Fibroblast of gingiva (primary cell): ENCODE measurements at regions not wholly inside any gene's neighbourhood (a gene's known extent, or its start where the extent isn't known, plus 50 kb on each side); places are given as distances from the start of the nearest gene placed in this dataset.
"Not testable (repeated sequence)": the region's sequence is repeated elsewhere in the genome, so short reads cannot be mapped to it uniquely, and the experiment has no call there.

ENCODE experiments used
- DNase-seq: peaks from one replicate; pipeline ENCODE4 v3.0.0-alpha.2; 2011; ENCODE audit warnings: low read depth

GRCh38 chr5:135156715-135157404, 122.8 kb upstream of the PITX1 start:
- no peak for DNase-seq

- no peak for DNase-seq
Measured at GRCh38 chr5:135156337-135156714, 122.3 kb upstream of the PITX1 start.

- DNase-seq, result no peak
Measured at GRCh38 chr5:135155616-135156214, 121.7 kb upstream of the PITX1 start.

- DNase-seq, result no peak
Measured at GRCh38 chr5:135154961-135155360, 120.9 kb upstream of the PITX1 start.

GRCh38 chr5:135154197-135154596, 120.2 kb upstream of the PITX1 start:
- no peak for DNase-seq

GRCh38 chr5:135153661-135154060, 119.6 kb upstream of the PITX1 start:
- DNase-seq, result no peak

- no peak for DNase-seq
Measured at GRCh38 chr5:135153259-135153658, 119.2 kb upstream of the PITX1 start.

GRCh38 chr5:135151660-135152059, 117.6 kb upstream of the PITX1 start:
- DNase-seq, result not testable (repeated sequence)

GRCh38 chr5:135151256-135151655, 117.2 kb upstream of the PITX1 start:
- no peak for DNase-seq

GRCh38 chr5:135150767-135151166, 116.7 kb upstream of the PITX1 start:
- no peak for DNase-seq

- no peak for DNase-seq
Measured at GRCh38 chr5:135149956-135150723, 116.1 kb upstream of the PITX1 start.

GRCh38 chr5:135149229-135149955, 115.4 kb upstream of the PITX1 start:
- DNase-seq, result no peak

- DNase-seq, result no peak
Measured at GRCh38 chr5:135147294-135148090, 113.5 kb upstream of the PITX1 start.

GRCh38 chr5:135145985-135146384, 112.0 kb upstream of the PITX1 start:
- no peak for DNase-seq

GRCh38 chr5:135143682-135144081, 109.7 kb upstream of the PITX1 start:
- DNase-seq, result not testable (repeated sequence)

- no peak for DNase-seq
Measured at GRCh38 chr5:135141303-135142268, 107.6 kb upstream of the PITX1 start.

- DNase-seq, result peak; percentile 83
Measured at GRCh38 chr5:135140446-135141204, 106.6 kb upstream of the PITX1 start.

GRCh38 chr5:135139381-135140134, 105.5 kb upstream of the PITX1 start:
- peak; percentile 75 for DNase-seq
